NCI-H2171 treated with DMSO at 0.1 percent for 48 hours (cell line): ENCODE measurements at regions not wholly inside any gene's neighbourhood (a gene's known extent, or its start where the extent isn't known, plus 50 kb on each side); places are given as distances from the start of the nearest gene placed in this dataset.
A peak's percentile ranks its signal among the peaks of the same experiment; 100 is the strongest.
"Not testable (repeated sequence)": the region's sequence is repeated elsewhere in the genome, so short reads cannot be mapped to it uniquely, and the experiment has no call there.

Source experiments
- DNase-seq: peaks from one replicate; lab custom pipeline; 2025; lab: John Stamatoyannopoulos, UW

- DNase-seq = no peak
Observed at GRCh38 chr14:76699209-76699938, 61.9 kb upstream of the VASH1 start.

DNA sequence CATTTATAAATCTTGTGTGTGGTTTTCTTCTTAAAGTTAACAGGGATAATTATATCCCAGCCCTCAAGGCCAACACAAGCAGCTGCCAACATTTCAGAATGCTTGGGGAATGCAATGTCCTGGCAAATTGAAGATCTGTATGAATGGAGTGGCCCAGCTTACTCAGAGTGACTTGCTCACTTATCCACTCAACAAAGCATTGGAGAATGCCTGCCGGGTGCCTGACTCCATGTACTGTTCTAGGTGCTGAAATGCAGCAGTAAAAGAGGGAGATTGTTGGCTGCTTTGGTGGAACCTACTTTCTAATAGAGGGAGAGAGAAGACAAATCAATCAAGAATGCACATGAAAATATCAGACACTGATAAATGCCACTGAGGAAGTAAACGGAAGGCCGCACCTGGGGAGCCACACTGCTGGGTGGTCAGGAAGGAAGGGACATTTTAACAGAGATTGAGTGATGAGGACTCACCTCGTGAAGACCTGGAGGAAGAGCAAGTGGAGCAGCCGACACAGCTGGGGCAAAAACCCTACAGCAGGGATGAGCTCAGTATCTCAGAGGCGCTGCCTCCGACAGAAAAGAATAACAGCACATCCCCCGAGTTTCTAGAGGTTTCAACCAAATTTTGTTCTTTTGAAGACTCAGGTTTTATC lies 61.2 kb upstream of the VASH1 start:
- no peak for DNase-seq

DNA sequence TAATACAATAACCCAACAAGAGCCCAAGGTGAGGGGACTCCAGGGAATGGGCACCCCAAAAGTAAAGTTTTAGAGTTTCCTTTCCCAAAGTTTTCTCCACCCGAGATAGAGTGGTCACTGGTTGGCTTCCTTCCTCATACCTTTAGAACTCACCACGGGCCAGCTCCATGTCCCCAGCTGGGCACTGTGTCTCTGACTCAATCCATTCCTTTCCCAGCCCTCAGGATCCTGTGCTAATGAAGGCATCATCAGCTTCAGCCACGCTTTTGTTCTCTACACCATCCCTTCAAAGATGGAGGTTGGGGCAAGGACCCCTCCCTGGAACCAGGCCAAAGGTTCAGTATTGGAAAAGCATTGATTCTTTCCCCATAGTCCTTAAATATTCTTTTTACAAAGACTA lies 59.8 kb upstream of the VASH1 start:
- DNase-seq = no peak

DNA sequence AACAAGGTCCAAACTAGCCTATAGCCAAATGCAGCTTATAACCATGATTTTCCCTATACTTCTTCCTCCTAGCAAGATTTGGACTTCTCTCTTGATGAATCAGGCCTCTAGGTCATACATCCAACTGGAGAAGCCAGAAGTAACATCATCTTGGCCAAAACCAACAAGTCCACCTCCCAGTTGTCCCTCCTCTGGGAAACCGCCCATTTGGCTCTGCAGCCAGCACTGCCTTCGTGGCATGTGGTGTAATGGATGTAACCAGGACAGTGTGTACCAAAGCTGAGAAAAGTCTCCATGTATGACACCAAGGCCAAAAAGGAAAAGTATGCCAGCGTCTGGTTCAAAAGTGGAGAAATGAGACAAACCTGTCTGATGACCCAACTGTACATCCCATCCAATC lies 59.3 kb upstream of the VASH1 start:
- DNase-seq = no peak

GRCh38 chr14:76705214-76705613 lies 56.1 kb upstream of the VASH1 start:
- no peak for DNase-seq

DNA sequence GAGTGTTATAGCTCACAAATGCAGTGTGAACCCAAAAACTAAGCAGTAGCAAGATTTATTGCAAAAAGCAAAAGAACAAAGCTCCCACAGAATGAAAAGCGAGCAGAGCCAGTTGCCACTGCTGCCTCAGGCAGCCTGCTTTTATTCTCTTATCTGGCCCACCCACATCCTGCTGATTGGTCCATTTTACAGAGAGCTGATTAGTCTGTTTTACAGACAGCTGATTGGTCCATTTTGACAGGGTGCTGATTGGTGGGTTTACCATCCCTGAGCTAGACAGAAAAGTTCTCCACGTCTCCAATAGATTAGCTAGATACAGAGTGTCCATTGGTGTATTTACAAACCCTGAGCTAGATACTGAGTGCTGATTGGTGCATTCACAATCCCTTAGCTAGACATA lies 55.1 kb upstream of the VASH1 start:
- not testable (repeated sequence) for DNase-seq

GRCh38 chr14:76706811-76707210 lies 54.5 kb upstream of the VASH1 start:
- DNase-seq = no peak

DNA sequence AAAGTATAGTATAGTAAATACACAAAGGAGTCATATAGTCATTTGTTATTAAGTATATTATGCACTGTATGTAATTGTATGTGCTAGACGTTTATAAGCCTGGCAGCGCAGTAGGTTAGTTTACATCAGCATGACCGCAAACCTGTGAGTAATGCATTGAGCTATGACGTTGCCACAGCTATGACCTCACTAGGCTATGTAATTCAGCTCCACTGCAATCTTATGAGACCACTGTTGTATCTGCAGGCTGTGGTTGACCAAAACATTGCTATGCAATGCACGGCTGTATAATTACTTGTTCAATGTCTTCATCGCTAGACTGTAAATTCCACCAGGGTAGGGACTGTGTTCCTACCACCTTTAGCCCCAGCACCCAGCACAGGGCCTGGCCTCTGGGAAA lies 53.2 kb upstream of the VASH1 start:
- no peak for DNase-seq

DNA sequence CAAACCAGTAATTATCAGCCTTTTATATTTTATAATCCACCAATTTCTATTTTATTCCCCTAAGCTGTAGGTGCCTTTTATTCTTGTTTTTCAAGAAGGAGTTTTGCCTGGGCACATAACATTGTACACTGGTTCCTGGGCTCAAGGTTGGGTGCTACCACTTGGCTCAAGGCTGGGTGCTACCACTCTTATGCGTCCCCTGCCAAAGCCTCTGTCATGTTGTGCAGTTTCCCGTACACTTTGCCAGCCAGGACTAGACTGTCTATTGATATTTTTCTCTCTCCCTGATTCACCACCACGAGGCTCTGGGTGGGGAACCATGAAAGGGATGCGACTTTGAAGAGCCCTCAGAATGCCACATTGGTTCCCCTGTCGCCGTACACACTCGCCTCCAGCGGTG lies 52.5 kb upstream of the VASH1 start:
- no peak for DNase-seq

DNA sequence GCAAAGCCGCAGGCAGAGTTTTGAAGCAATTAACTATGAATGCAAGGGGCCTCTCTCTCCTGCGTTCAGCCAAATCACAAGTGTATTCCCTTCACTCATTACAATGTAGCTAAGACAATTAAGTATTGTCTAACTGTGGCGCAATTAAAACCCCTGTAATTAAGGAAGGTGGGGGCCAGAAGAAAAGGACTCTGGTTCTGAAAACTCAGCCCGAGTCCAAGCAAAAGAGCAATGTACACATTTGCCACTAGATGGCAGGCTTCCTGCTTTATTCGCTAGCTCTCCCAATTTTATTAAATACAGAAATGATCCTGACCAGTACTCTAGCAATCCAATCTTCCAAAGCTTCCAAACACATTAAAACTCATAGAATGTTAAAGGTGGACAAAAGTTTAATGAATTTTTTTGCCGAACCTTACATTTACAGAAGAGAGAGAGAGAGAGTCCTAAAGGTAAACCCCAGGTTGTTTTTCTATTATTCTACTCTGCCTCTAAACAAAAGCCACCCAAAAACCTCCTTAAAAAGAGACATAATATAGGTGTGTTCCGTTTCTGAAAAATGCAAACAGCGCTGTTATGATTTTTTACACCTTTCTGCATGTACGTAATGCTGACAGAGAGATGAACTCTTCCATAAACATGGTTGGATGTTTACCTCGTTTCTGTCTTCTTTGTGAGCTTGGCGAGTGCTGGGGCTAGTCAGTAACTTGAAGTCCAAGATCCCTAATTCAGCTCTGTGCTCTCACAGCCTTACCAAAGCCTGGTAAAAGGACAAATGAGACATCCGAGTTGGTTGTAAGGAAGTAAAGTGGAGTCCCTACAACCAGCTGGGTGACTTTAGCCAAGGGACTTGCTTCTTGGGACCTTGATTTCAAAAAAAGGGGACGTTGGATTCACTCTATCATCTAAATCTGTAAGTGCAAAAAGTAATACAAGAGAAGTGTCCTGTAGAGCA lies 50.9 kb upstream of the VASH1 start:
- peak; percentile 77 for DNase-seq
